ENCODE measurements at regions not wholly inside any gene's neighbourhood (a gene's known extent, or its start where the extent isn't known, plus 50 kb on each side); places are given as distances from the start of the nearest gene placed in this dataset.

- Histone ChIP-seq H3K4me3 (ENCODE audit: low read depth, low read length) (no peak overlapping the region), H3K9me3 (ENCODE audit: severe bottlenecking) (no peaks in the 10 kb centered on the region), H3K36me3 (no peaks in the 10 kb centered on the region), H3K27me3 (ENCODE audit: insufficient read depth, low read depth, severe bottlenecking) (peaks cover 98% of the 10 kb centered on the region), H3K27ac (no peak overlapping the region)
- TF ChIP-seq, protein P1, sequence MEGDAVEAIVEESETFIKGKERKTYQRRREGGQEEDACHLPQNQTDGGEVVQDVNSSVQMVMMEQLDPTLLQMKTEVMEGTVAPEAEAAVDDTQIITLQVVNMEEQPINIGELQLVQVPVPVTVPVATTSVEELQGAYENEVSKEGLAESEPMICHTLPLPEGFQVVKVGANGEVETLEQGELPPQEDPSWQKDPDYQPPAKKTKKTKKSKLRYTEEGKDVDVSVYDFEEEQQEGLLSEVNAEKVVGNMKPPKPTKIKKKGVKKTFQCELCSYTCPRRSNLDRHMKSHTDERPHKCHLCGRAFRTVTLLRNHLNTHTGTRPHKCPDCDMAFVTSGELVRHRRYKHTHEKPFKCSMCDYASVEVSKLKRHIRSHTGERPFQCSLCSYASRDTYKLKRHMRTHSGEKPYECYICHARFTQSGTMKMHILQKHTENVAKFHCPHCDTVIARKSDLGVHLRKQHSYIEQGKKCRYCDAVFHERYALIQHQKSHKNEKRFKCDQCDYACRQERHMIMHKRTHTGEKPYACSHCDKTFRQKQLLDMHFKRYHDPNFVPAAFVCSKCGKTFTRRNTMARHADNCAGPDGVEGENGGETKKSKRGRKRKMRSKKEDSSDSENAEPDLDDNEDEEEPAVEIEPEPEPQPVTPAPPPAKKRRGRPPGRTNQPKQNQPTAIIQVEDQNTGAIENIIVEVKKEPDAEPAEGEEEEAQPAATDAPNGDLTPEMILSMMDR (IDR thresholded peaks at IDR 0.05; ENCODE audit: low read depth, low read length): no peak
- no peak for DNase-seq
These were observed 294.0 kb downstream of the MED10 start for GRCh38 chr5:6084376-6084775.

GRCh38 chr5:6083311-6083978, 294.9 kb downstream of the MED10 start:
- H3K36me3 ChIP-seq: no peaks in the 10 kb centered on the region
- no peak for DNase-seq
- H3K27ac ChIP-seq: no peak overlapping the region
- no peaks in the 10 kb centered on the region for H3K9me3 ChIP-seq (ENCODE audit: severe bottlenecking)
- no peak overlapping the region for H3K4me3 ChIP-seq (ENCODE audit: low read depth, low read length)
- peaks cover 98% of the 10 kb centered on the region for H3K27me3 ChIP-seq (ENCODE audit: insufficient read depth, low read depth, severe bottlenecking)
- TF ChIP-seq, protein P1 (IDR thresholded peaks at IDR 0.05; ENCODE audit: low read depth, low read length): no peak

- H3K27ac ChIP-seq: no peak overlapping the region
- TF ChIP-seq, protein P1 (IDR thresholded peaks at IDR 0.05; ENCODE audit: low read depth, low read length): no peak
These were observed 295.7 kb downstream of the MED10 start for GRCh38 chr5:6082685-6083084.

DNA sequence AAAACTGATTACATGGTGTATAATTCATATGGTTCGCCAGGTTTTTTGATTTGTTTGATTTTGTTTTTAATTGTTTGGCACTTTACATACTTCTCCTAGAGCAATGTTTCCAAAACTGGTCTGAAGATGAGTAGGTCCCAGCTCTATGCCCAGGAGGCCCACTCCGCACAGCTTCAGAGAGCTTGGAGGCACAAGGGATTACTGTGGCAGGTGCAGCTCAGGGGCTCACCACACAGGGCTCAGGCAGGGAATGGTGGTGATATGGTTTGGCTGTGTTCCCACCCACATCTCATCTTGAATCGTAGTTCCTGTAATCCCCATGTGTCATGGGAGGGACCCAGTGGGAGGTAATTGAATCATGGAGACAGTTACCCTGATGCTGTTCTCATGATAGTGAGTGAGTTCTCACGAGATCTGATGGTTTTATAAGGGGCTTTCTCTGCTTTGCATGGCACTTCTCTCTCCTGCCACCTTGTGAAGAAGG, 296.6 kb downstream of the MED10 start:
- TF ChIP-seq, protein P1 (IDR thresholded peaks at IDR 0.05; ENCODE audit: low read depth, low read length): no peak
- Histone ChIP-seq H3K4me3 (ENCODE audit: low read depth, low read length) (no peak overlapping the region), H3K9me3 (ENCODE audit: severe bottlenecking) (no peaks in the 10 kb centered on the region), H3K27me3 (ENCODE audit: insufficient read depth, low read depth, severe bottlenecking) (peaks cover 100% of the 10 kb centered on the region), H3K27ac (no peak overlapping the region), H3K36me3 (no peaks in the 10 kb centered on the region)
- no peak for DNase-seq

More at GRCh38 chr5:6082685-6083084, 295.7 kb downstream of the MED10 start:
- DNase-seq: no peak
- no peak overlapping the region for H3K4me3 ChIP-seq (ENCODE audit: low read depth, low read length)
- H3K27me3 ChIP-seq (ENCODE audit: insufficient read depth, low read depth, severe bottlenecking): peaks cover 98% of the 10 kb centered on the region
- H3K9me3 ChIP-seq (ENCODE audit: severe bottlenecking): no peaks in the 10 kb centered on the region
- H3K36me3 ChIP-seq: no peaks in the 10 kb centered on the region

DNA sequence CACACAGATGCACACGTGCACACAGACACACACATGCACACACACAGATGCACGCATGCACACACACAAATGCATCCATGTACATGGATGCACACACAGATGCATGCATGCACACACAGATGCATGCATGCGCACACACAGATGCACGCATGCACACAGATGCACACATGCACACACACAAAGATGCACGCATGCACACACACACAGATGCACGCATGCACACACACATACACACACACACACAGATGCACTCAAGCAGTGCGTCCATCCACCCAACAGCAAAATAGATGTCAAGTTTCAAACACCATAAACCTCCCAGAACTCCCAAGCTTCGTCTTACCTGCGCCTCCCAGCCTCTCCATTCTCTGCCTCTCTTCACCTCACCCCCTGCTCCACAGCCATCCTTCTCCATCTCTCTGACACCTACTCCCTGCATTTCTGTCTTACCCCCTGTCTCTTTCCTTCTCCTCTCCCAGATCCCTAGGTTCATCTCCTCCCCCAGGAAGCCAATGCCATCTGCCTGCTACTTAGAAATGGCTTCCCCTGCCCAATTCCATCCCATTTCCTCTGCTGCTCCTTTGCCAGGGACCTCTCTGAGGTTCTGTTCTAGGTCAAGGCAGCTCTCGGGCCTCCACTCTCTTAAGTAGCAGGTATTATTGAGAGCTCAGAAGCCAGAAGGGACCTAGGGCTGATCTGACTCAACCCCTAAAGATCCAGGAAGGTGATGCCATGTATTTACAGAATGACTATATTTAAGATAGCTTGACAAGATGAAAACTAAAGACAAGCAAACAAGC, 297.2 kb downstream of the MED10 start:
- DNase-seq: no peak
- no peak overlapping the region for H3K4me3 ChIP-seq (ENCODE audit: low read depth, low read length)
- H3K27ac ChIP-seq: no peak overlapping the region
- H3K36me3 ChIP-seq: no peaks in the 10 kb centered on the region
- no peaks in the 10 kb centered on the region for H3K9me3 ChIP-seq (ENCODE audit: severe bottlenecking)
- H3K27me3 ChIP-seq (ENCODE audit: insufficient read depth, low read depth, severe bottlenecking): peaks cover 100% of the 10 kb centered on the region
- TF ChIP-seq, protein P1 (IDR thresholded peaks at IDR 0.05; ENCODE audit: low read depth, low read length): no peak
